Ascending aorta (tissue), 2 donors: ENCODE measurements at regions not wholly inside any gene's neighbourhood (a gene's known extent, or its start where the extent isn't known, plus 50 kb on each side); places are given as distances from the start of the nearest gene placed in this dataset.

ENCODE experiments used
- DNase-seq, 2 donors: peaks; one replicate each; pipeline ENCODE4 v3.0.0-alpha.2; 2019; ENCODE audit warnings: low spot score in 2 of 2
- H3K27ac ChIP-seq, 2 donors: fragments of 200-600 bp; sonication (generic); one replicate each; pipeline ENCODE4 v1.5.1; 2016 to 2017; ENCODE audit warnings: mild to moderate bottlenecking in 1 of 2
- H3K27me3 ChIP-seq: fragments of 200-600 bp; sonication (generic); one replicate; pipeline ENCODE4 v1.5.1; 2017
- H3K36me3 ChIP-seq, 2 donors: fragments of 200-600 bp; sonication (generic); one replicate each; pipeline ENCODE4 v1.5.1; 2016
- H3K4me1 ChIP-seq, 2 donors: fragments of 200-600 bp; sonication (generic); one replicate each; pipeline ENCODE4 v1.5.1; 2016 to 2017; ENCODE audit warnings: mild to moderate bottlenecking in 1 of 2
- H3K4me3 ChIP-seq, 2 donors: fragments of 200-600 bp; sonication (generic); one replicate each; pipeline ENCODE4 v1.5.1; 2016 to 2017; ENCODE audit warnings: mild to moderate bottlenecking in 1 of 2
- H3K9me3 ChIP-seq, 2 donors: fragments of 200-600 bp; sonication (generic); one replicate each; pipeline ENCODE4 v1.5.1; 2016
- intact Hi-C: fragments of 100-400 bp; cut with DNase I; formaldehyde crosslinking; loops from one replicate; pipeline ENCODE4 v1.15.1; 2023
- TF ChIP-seq, protein P1 (sequence below), 3 experiments: fragments of 200-600 bp in 2 of 3; fragments of 450-650 bp in 1 of 3; sonication (generic) in 2 of 3; IDR thresholded peaks; one replicate each; pipeline ENCODE4 v1.5.1; 2016 to 2019; ENCODE audit warnings: antibody characterized with exemption in 3 of 3, mild to moderate bottlenecking in 1 of 3, moderate library complexity in 1 of 3

DNA sequence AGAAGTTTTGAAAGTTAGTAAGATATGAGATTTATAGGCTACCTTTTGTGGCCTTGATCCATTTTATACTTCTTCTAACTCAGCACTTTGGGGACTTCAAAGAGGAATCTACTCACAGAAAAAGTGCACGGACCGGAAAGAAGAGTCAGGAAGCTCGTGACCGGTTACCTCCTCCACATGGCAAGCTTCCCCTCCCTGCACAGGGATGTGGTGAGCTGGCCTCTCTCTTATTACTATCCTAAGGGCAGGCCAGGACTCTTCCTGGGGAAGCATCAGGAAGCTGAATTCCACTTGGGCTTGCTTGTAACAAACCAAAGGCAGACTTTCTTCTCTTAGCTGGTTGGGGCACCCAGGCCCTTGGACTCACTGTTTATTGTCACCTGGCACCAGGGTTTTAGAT is 170.8 kb upstream of the GLI3 start:
- no peaks in the 10 kb centered on the region for H3K36me3 ChIP-seq
- no peak overlapping the region for H3K27ac ChIP-seq
- TF ChIP-seq, protein P1, sequence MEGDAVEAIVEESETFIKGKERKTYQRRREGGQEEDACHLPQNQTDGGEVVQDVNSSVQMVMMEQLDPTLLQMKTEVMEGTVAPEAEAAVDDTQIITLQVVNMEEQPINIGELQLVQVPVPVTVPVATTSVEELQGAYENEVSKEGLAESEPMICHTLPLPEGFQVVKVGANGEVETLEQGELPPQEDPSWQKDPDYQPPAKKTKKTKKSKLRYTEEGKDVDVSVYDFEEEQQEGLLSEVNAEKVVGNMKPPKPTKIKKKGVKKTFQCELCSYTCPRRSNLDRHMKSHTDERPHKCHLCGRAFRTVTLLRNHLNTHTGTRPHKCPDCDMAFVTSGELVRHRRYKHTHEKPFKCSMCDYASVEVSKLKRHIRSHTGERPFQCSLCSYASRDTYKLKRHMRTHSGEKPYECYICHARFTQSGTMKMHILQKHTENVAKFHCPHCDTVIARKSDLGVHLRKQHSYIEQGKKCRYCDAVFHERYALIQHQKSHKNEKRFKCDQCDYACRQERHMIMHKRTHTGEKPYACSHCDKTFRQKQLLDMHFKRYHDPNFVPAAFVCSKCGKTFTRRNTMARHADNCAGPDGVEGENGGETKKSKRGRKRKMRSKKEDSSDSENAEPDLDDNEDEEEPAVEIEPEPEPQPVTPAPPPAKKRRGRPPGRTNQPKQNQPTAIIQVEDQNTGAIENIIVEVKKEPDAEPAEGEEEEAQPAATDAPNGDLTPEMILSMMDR (IDR thresholded peaks at IDR 0.05), result no peak
- no peak for DNase-seq
- H3K27me3 ChIP-seq, result no peaks in the 10 kb centered on the region
- no peaks in the 10 kb centered on the region for H3K4me1 ChIP-seq
- no peaks in the 10 kb centered on the region for H3K9me3 ChIP-seq
- intact Hi-C loops, result no loop called here
- H3K4me3 ChIP-seq, result no peak overlapping the region

DNA sequence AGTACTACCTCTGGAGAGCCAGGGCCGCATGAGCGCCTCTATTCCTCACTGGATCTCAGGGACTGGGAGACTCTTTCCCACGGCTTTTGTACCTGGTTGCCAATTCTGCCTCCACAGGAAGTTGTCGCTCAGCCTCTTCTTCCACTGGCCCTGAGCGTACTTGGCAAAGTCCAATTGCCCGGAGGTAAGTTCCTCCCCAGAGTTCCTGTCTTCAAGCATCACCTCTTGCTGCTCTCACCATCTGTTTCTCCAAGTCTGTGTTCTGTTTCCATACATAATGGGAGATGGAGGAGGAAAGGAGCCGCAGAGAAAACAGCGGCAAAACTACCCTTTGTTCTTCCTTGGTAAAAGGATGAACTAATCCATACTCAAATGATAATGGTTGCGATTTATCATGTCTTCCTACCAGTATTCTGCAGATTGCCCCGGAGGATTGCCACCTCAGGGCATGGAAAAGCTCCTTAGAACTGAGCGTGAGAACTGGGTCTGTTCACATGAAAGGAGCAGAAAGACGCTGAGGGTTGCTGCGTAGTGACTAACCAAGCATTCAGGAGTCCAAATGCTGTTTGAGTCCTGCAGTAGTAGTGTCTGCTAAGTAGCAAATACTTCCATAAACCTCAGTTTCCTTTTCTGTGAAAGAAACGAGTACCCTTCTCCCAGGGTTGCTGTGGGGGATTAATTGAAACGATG is 170.2 kb upstream of the GLI3 start:
- TF ChIP-seq, protein P1 (IDR thresholded peaks at IDR 0.05), result no peak
- Histone ChIP-seq H3K36me3 (no peaks in the 10 kb centered on the region), H3K4me1 (no peaks in the 10 kb centered on the region), H3K9me3 (no peaks in the 10 kb centered on the region), H3K4me3 (no peak overlapping the region), H3K27ac (no peak overlapping the region), H3K27me3 (no peaks in the 10 kb centered on the region)
- intact Hi-C loops, result no loop called here
- no peak for DNase-seq

DNA sequence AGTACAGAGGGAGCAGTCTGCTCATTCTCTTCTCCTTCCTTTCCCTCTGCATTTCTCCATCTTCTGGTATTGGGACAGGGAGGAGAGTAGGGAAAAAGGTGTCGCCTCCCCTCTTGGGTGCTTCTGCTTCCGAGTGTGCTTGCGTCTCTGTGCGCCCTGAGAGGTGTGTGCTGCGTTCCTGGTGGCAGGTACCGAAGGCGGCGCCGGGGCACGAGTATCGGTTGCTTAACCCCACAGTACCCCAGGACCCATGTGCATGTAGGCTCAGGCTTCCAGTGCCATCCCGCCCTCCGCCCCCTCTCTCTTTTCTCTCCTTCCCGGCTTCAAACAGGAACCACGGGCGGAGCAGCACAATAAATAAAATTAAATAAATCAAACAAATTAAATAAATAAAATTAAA is 169.3 kb upstream of the GLI3 start:
- Histone ChIP-seq H3K27me3 (no peaks in the 10 kb centered on the region), H3K36me3 (no peaks in the 10 kb centered on the region), H3K9me3 (no peaks in the 10 kb centered on the region), H3K4me3 (no peak overlapping the region), H3K4me1 (no peaks in the 10 kb centered on the region), H3K27ac (no peak overlapping the region)
- TF ChIP-seq, protein P1 (IDR thresholded peaks at IDR 0.05), result no peak
- intact Hi-C loops, result no loop called here
- DNase-seq, result no peak

DNA sequence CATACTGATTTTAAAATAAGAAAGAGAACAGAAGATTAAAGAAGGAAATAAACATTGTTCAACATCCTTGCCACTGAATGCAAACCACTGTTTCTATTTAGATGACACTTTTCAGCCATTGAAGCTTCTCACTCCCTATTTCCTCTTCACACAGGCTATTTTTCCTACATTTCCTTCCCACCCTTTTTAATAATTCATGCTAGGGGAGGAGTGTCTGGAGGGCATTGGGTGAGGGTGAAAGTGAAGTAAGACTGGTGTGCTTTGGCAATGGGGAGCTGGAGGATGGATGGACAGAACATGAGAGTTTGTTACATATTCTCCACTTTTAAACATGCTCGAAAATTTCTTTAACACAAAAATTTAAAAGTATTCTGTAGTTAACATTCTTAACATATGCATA is 168.8 kb upstream of the GLI3 start:
- Histone ChIP-seq H3K4me3 (no peak overlapping the region), H3K36me3 (no peaks in the 10 kb centered on the region), H3K27ac (no peak overlapping the region), H3K9me3 (no peaks in the 10 kb centered on the region), H3K4me1 (no peaks in the 10 kb centered on the region), H3K27me3 (no peaks in the 10 kb centered on the region)
- DNase-seq, result no peak
- intact Hi-C loops, result no loop called here
- TF ChIP-seq, protein P1 (IDR thresholded peaks at IDR 0.05), result no peak

DNA sequence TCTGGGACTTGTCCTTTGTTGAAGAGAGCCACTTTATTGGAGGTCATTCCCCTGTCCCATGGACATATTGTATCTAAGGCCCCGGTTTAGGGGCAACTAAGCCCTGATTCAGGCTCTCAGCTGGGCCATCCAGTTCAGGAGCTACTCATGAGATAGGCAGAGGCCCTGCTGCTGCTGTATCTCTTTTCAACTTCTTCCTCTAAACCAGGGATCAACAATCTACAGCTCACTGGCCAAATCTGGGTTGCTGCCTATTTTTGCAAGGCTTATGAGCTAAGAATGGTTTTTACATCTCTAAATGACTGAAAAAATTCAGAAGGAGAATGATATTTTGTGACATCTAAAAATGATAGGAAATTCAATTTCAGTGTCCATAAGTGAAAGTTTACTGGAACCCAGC is 166.8 kb upstream of the GLI3 start:
- TF ChIP-seq, protein P1 (IDR thresholded peaks at IDR 0.05), result no peak

DNA sequence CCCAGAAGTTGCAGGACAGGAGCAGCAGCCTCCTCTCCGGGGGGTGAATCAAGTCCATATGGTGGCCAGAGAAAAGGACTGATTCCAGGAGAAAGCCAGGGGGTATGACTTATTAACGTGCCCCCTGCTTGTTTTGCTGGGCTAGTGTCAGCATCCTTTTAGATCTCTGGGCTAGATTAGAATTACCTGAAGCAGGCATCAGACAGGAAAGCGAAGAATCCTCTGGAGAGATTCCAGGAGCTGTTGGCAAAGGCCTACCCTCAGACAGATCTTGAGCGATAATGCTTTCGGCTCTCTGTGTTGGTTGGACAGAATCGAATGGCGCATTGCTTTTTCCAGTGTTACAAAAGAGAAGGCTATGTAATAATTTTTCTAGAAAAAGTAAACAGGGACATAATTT is 164.0 kb upstream of the GLI3 start:
- H3K27ac ChIP-seq, result no peak overlapping the region
- H3K4me1 ChIP-seq, result no peaks in the 10 kb centered on the region
- no peaks in the 10 kb centered on the region for H3K36me3 ChIP-seq
- intact Hi-C loops, result no loop called here
- no peaks in the 10 kb centered on the region for H3K27me3 ChIP-seq
- H3K9me3 ChIP-seq, result no peaks in the 10 kb centered on the region
- TF ChIP-seq, protein P1 (IDR thresholded peaks at IDR 0.05), result no peak
- H3K4me3 ChIP-seq, result no peak overlapping the region
- no peak for DNase-seq

More for the DNA sequence above, 166.8 kb upstream of the GLI3 start:
- DNase-seq, result no peak
- H3K4me1 ChIP-seq, result no peaks in the 10 kb centered on the region
- H3K4me3 ChIP-seq, result no peak overlapping the region
- H3K27ac ChIP-seq, result no peak overlapping the region
- H3K9me3 ChIP-seq, result no peaks in the 10 kb centered on the region
- H3K27me3 ChIP-seq, result no peaks in the 10 kb centered on the region
- intact Hi-C loops, result no loop called here
- no peaks in the 10 kb centered on the region for H3K36me3 ChIP-seq
